Lung (tissue), 11 donors: ENCODE measurements at regions not wholly inside any gene's neighbourhood (a gene's known extent, or its start where the extent isn't known, plus 50 kb on each side); places are given as distances from the start of the nearest gene placed in this dataset.

ENCODE experiments used
- ATAC-seq: fragments of 200-7000 bp; cut with Tn5 transposase; one replicate; pipeline ENCODE4 v1.9.1; 2020; ENCODE audit warnings: moderate number of reproducible peaks; ENCODE audit not compliant: insufficient read depth, low FRiP score
- DNase-seq, 3 donors: peaks; one replicate each; pipeline ENCODE4 v3.0.0-alpha.2; 2013 to 2017
- H3K27ac ChIP-seq, 2 donors: one replicate each; pipeline ENCODE4 v1.5.1; 2013; ENCODE audit warnings: mild to moderate bottlenecking in 2 of 2, moderate library complexity in 2 of 2, control low read depth in 1 of 2, inconsistent platforms in 1 of 2, low read depth in 1 of 2, low read length in 1 of 2
- H3K27me3 ChIP-seq, 3 donors: one replicate each; pipeline ENCODE4 v1.5.1; 2013; ENCODE audit warnings: low read length in 2 of 3; ENCODE audit not compliant: control insufficient read depth in 3 of 3, insufficient read depth in 3 of 3
- H3K36me3 ChIP-seq, 4 donors: one replicate each; pipeline ENCODE4 v1.5.1; 2013; ENCODE audit warnings: low read length in 4 of 4, mild to moderate bottlenecking in 1 of 4, moderate library complexity in 1 of 4; ENCODE audit not compliant: control insufficient read depth in 4 of 4, insufficient read depth in 4 of 4
- H3K4me1 ChIP-seq, 5 donors: one replicate each; pipeline ENCODE4 v1.5.1; 2013; ENCODE audit warnings: low read length in 5 of 5, mild to moderate bottlenecking in 2 of 5, moderate library complexity in 1 of 5; ENCODE audit not compliant: control insufficient read depth in 5 of 5, insufficient read depth in 5 of 5
- H3K4me3 ChIP-seq: one replicate; pipeline ENCODE4 v1.5.1; 2013; ENCODE audit warnings: mild to moderate bottlenecking, control low read depth, moderate library complexity
- H3K9ac ChIP-seq, 2 donors: one replicate each; pipeline ENCODE4 v1.5.1; 2013; ENCODE audit warnings: low read length in 2 of 2, control low read depth in 1 of 2; ENCODE audit not compliant: insufficient read depth in 1 of 2
- H3K9me3 ChIP-seq, 4 donors: one replicate each; pipeline ENCODE4 v1.5.1; 2013; ENCODE audit warnings: low read length in 3 of 4, mild to moderate bottlenecking in 1 of 4, moderate library complexity in 1 of 4; ENCODE audit not compliant: control insufficient read depth in 4 of 4, insufficient read depth in 3 of 4
- CTCF ChIP-seq: IDR thresholded peaks from 2 replicates; pipeline ENCODE4 v1.5.1; 2012; ENCODE audit warnings: mild to moderate bottlenecking; ENCODE audit errors: control extremely low read depth, extremely low read depth
- WGBS, 2 donors: extraction: QIAGEN DNeasy Blood & Tissue Kit; methylation state at CpG; one replicate each; pipeline ENCODE4 v1.1.7; 2013; 5-methylcytosine and 5-hydroxymethylcytosine counted together
- donor health status: control.
- donor health status: control.
- donor health status: Bipolar disorder and iron deficiency.
- donor health status: healthy.
- donor health status: DM: yes; HTN: yes; CAD: no.

- DNase-seq (no peak), ATAC-seq (no peak)
- Histone ChIP-seq H3K4me1 (no peaks in the 10 kb centered on the region), H3K9ac (no peak overlapping the region), H3K9me3 (peaks cover 0 to 3% (median 0%) of the 10 kb centered on the region in 4 donors), H3K27ac (no peak overlapping the region), H3K36me3 (no peaks in the 10 kb centered on the region), H3K4me3 (no peak overlapping the region), H3K27me3 (no peaks in the 10 kb centered on the region)
- WGBS, 2 donors: 72% methylated on average over 3 of the region's 3 CpGs
- TF ChIP-seq CTCF: no peak
These were observed 1171.6 kb upstream of the CDH18 start for GRCh38 chr5:21159510-21160059.

- DNase-seq (no peak), ATAC-seq (no peak)
- H3K27ac ChIP-seq: no peak overlapping the region
- no peaks in the 10 kb centered on the region for H3K27me3 ChIP-seq
- no peak overlapping the region for H3K9ac ChIP-seq
- WGBS, 2 donors: 90% methylated on average over 2 of the region's 2 CpGs
- H3K36me3 ChIP-seq: no peaks in the 10 kb centered on the region
- H3K4me3 ChIP-seq: no peak overlapping the region
- TF ChIP-seq CTCF: no peak
- no peaks in the 10 kb centered on the region for H3K4me1 ChIP-seq
- H3K9me3 ChIP-seq: peaks cover 0 to 2% (median 0%) of the 10 kb centered on the region in 4 donors
These were observed 1166.5 kb upstream of the CDH18 start for GRCh38 chr5:21154526-21154925.

GRCh38 chr5:21152611-21153010 is 1164.6 kb upstream of the CDH18 start:
- H3K27me3 ChIP-seq: no peaks in the 10 kb centered on the region
- no peak overlapping the region for H3K4me3 ChIP-seq
- DNase-seq (peak in 2 of 3 donors; percentile 9 to 11), ATAC-seq (peak; percentile 62)
- no peaks in the 10 kb centered on the region for H3K4me1 ChIP-seq
- H3K9me3 ChIP-seq: peaks cover 0 to 2% (median 0%) of the 10 kb centered on the region in 4 donors
- TF ChIP-seq CTCF: no peak
- no peak overlapping the region for H3K27ac ChIP-seq
- H3K9ac ChIP-seq: no peak overlapping the region
- no peaks in the 10 kb centered on the region for H3K36me3 ChIP-seq

- Histone ChIP-seq H3K9ac (no peak overlapping the region), H3K4me1 (no peaks in the 10 kb centered on the region), H3K4me3 (no peak overlapping the region), H3K36me3 (no peaks in the 10 kb centered on the region), H3K9me3 (no peaks in the 10 kb centered on the region), H3K27ac (no peak overlapping the region), H3K27me3 (no peaks in the 10 kb centered on the region)
- 64 to 78% methylated on average over 3 of the region's 3 CpGs for WGBS, 2 donors
- ATAC-seq (no peak), DNase-seq (peak in 1 of 3 donors; percentile 6)
- no peak for TF ChIP-seq CTCF
These were observed 1157.4 kb upstream of the CDH18 start for GRCh38 chr5:21145376-21145775.
